Glomerular endothelial cell (primary cell): ENCODE measurements at regions not wholly inside any gene's neighbourhood (a gene's known extent, or its start where the extent isn't known, plus 50 kb on each side); places are given as distances from the start of the nearest gene placed in this dataset.
A peak's percentile ranks its signal among the peaks of the same experiment; 100 is the strongest.
"Not testable (repeated sequence)": the region's sequence is repeated elsewhere in the genome, so short reads cannot be mapped to it uniquely, and the experiment has no call there.

Source experiments
- DNase-seq: peaks from one replicate; pipeline ENCODE4 v3.0.0-alpha.2; 2011; ENCODE audit warnings: low read depth, low spot score; ENCODE audit errors: extremely low read depth

DNA sequence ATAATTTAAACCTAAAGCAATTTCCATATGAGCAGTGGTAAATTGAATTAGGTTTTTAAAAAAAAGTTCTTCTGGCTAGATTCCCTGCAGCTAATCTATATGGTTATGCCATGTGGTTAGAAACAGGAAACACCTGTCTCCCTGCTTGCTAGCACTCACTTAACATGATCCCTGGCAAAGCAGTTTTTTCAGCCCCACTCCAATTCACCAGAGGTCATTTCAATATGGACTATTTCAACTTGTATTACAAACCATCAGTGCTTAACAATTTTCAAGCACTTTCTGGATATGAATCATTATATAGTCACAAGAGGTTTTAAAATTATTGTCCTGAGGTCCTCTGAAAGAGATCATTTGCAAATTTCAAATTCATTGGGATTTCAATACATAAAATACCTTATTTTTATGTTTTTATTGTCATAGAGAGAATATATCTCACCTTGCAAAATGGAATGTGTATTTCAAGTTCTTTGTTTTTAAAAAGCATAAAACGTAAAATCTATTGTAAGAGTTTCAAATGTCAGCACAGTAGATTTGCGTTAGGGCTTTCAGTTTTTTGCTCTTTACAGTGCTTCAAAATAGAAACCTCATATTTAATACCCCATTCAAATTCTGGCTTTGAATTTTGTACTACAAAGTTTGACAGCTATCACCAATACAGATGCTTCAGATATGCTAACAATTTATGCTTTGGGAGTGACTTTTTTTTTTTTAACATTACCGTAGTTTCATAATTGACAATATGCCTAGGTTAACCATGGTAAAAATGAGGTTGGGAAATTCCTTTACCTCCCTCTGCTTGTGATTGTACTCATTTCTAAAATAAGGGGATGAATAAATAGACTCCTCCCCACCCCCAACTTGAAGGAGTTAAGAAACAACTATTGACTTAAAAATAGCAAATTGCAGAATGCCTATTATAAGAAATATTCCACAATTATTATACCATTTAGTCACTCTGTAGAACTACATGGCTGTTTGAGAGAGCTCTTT, 117.5 kb upstream of the HGF start:
- DNase-seq: peak; percentile 29

DNA sequence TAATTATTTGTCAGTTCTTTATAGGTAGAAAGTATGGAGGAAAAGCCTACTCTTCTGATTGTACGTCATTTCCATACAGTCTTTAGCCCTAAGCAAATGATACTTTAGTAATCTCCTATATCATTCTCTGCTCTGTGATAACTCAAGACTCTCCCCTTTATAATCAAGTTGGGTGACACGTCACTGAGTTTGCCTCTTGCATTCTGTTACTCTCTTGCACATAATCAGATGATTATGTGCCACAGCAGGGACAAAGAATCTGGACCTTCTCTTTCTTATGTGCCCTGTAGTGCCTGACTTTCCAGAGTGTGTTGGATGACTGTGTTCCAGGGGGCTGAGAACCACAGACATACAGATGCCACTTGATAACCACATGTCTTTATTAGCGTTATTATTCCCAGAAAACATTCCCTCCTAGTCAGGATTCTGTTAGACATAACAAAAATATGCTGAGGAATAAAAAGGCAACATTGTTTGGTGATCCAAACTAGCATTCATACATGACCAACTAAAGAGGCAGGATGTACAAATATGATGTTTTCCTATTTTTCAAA, 116.4 kb upstream of the HGF start:
- DNase-seq: no peak

DNA sequence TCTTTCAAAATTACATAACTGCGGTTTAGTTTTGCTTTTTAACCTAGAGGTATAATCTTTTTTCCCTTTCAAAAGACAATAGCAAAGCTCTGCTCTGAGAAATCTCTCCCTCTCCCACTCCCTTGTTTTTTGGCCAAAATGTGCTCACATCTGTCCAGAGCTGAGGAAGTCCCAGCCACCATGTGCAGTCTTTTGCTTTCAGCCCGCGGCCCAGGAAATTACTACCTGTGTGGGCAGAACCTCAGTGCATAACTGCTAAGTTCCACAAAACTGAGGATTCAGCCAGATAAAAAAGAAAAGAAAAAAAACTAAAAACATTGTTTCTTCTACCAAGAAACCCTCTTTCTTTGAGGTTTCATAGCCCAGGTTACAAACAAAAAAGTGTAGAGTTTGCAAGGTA, 115.0 kb upstream of the HGF start:
- no peak for DNase-seq

DNA sequence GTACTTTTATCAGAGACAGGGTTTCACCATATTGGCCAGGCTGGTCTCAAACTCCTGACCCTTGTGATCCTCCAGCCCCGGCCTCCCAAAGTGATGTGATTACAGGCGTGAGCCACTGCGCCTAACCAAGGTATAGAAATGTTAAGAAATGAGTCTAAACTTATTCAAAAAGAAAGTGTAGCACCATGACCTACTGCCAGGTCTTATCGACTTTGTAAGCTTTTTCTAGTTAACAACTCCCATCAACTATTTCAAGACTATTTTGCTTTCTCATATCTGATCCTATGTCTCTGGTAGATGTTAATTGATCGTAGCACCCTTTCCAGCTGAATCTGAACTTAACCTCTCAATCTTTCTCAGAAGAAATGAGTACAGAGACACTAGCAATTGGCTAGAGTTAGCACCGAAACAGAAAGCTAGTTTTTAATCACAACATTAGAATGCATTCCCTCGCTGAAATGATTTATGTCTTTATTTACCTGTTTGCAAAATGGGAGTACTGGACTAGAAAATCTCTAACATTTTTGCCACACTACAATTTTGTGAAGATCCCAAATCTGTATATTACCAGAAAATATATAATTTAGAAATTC, 114.0 kb upstream of the HGF start:
- no peak for DNase-seq

DNA sequence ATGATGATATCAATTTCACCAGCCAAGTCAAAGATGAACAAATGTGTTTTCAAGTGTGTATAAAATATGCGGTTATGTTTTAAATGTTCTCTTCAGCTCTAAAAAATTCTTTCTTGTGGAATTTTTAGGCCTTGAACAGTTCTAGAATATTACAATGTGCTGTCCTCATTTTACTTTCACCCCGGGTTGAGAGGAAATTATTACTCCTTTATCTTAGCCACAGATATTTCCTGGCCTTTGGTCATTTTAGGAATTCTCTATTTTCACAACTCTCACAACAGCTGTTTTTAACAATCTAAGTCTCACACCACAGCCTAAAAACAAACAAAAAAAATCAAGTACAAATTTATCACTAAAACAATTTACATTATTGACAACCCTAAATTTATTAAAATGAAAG, 112.2 kb upstream of the HGF start:
- DNase-seq: no peak

DNA sequence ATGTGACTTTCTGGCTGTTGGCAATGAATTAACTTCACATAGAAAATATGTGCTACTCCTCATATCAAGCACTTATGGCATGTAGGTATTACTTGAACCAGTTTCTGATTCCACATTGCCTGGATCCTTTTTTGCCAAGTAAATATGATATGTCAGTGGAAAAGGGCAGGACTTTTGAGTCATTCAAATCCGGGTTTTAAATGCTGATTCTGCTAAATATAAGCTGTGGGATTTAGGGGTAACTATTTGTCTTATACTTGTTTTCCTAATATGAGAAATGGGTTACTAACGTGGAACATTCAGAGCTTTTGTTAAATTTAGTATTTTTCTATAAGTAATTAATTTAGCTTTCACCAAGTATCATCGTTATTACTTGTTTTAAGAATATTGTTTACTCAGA, 108.0 kb upstream of the HGF start:
- DNase-seq: no peak

DNA sequence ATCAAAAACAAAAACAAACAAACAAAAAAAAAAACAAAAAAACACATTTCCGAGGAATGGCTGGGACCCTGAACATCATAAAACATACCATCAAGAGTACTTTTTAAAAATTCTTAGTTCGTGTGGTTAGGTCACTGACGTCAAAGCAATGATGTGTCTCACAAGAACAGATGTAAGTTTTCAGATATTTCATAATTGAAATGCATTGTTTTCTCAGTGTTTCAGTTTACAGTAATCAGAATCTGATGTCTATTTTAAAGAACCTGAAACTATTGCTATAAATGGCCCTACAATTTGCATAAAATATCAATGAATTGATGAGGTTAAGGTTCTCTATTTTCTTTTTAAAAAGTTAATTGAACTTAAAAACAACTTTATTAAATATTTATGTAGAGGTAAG, 103.7 kb upstream of the HGF start:
- no peak for DNase-seq

DNA sequence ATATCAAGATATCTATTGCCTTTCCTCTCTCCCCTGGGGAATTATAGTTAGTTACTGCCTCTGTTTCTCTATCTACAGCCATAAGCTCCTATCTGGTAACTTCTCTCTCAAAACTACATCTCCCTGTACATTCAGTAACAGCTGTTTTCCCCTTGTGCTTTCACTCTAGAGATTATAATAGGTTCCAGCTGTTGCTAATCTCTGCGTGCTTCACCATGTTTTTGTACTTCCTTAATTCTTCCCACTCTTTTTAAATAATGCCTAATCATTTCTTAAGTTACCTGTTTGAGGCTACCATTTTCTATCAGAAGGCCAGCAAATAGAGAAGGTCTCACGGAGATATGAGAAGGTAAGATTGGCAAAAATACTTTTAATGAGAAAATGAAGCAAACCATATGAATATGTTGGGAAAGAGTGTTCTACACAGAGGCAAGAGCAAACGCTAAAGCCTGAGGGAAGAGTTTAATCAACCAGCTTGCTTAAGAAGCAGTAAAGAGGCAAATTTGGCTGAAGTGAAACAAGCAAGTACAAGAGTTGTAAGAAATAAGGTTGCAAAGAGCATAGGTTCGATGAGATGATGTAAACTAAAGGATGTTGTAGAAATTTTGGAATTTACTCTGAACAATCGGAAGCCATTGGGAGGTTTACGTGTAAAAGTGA, 101.9 kb upstream of the HGF start:
- DNase-seq: no peak

DNA sequence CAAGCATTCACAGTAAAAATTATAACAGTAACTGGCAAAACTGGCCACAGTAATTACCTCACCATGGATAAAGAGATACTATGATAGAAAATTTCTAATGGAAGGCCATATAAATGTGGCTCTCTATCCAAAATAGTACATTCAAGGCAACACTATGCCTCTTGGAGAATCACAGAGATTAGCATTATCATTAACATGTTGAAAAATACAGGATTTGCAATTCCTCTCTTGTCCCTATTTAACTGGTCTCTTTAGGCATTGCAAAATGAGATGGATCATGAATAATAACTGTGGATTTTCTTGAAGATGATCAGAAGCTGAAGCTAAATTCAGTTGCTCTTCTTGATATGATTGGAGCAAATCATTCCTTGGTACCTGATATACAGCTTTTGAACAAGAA, 100.8 kb upstream of the HGF start:
- no peak for DNase-seq

DNA sequence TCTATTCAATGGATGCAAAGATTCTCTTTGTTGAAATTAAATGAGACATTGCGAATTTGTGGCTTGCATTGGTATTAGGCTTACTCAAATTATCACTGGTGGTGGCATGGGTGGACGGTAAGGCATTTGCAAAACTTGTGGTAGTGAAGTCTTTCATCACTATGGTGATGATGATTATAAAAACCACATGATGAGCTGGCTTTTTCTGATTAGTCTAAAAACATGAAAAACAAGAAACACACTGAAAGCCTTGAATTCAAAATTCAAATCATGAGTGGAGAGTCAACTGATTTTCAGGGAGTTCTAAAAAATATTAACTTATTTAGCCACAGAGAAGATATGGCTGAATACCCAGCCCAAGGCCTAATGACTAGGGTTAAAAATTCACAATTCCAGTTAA, 99.8 kb upstream of the HGF start:
- DNase-seq: no peak

DNA sequence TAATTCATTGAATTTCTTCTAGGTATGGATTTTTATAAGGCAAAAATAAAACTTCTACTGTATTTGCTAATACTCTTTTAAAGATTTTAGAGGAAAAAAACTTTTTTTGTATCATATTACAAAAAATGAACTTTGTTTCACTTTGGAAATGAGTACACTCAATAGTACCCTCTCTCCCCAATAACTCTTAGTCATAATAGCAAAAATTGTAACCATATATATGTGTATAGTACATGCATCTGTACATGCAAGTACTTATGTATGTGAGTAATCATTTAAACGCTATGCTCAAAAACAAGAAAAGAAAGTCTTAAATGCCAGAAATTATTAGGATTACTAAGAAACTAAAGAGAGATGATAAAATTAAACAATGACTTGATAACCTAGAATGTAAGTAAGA, 95.9 kb upstream of the HGF start:
- DNase-seq: no peak

DNA sequence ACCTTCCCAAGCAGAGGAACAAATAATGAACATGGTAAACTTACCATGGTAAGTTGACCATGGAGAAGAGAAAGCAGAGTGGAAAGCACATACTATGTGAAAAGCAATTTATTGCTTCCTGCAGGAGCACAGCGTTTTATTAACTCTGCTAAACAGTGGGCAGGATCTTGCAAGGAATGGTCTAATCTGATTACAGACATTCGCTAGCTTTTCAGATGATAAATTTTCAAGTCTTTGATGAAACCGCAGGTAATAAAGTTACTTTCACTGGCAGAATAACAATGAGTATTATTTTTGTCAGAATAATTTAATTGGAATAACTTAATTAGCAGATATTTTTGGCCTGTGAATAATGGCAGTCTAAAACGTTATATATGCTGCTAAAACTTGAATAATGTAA, 89.6 kb upstream of the HGF start:
- no peak for DNase-seq

DNA sequence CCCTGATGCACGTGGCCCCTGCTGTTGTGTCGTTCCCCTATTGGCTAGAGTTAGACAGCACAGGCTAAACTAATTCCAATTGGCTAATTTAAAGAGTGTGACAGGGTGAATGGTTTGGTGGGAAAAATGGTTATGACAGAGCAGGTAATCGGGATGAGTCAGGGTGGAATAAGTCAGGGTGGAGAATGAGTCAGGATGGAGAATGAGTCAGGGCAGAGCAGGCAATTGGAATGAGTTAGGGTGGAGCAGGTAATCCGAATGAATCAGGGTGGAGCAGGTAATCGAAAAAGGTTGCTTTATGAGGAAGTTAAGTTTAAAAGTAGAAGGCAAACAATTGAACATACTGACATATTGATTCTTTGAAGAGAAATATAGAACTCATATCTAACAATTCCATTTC, 89.0 kb upstream of the HGF start:
- DNase-seq: not testable (repeated sequence)

DNA sequence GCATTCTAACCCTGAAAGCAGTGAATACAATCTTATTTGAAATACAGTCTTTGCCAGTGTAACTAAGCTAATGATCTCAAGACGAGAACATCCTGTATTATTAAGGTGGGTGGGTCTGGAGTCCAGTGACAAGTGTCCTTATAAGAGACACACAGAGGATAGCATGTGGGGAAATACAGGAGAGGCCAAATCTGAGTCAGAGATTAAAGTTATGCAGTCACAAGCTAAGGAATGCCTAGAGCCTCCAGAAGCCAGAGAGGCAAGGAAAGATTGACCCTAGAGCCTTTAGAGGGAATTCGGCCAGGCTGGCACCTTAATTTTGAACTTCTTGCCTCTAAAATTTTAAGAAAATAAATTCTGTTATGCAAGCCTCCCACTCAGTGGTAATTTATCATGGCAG, 87.5 kb upstream of the HGF start:
- DNase-seq: no peak

DNA sequence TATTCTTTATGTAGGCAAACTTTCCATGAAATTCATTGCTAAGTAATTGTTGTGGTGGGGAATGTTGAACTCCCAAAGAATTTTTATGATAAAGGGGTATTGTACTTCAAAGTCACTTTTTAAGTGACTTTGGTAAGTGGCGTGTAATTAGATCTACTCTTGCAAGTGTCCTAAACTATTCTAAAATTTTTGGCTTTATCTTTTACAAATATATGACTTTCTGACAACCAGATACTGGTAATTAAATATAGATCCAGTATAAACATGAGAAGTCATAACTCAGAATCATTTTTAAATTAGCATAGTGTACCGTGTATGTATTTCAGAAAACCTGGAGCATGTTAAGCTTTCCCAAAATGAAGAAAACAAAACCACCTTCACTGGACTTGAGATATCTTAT, 84.7 kb upstream of the HGF start:
- DNase-seq: no peak

DNA sequence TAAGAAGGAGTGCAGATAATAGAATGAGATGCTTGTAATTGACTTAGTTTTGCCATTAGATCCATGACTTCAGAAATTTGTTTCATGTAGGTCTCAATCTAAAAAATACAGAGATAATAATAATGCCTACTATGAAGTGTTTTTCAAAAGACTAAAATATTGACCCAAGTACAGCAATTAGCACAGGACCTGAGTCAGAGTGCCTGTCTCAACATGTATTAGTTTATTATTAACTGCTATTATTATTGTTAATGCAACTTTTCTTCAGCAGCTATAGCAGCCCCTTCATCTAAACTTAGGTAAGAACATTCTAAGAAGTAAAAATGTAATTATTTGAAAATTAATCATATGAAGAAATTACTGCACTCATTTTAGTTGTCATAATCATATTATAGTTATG, 82.9 kb upstream of the HGF start:
- no peak for DNase-seq

DNA sequence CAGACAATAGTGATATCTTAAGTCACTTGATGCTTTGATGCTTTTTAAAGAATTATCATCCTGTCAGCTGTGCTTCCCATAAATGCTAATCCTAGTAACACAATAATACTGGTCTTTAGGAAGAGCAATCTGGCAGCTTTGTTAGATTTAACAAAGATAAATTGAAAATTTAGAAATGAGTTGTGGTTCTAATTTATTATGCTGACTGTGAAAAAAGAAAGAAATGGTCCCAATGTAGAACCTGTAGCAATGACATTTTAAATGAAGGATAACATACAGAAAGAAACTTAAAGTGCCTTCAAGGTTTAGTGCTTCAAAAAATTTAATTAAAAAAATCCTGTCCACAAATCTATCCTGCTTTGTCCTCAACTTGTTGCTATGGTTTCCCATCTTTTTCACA, 81.6 kb upstream of the HGF start:
- no peak for DNase-seq

DNA sequence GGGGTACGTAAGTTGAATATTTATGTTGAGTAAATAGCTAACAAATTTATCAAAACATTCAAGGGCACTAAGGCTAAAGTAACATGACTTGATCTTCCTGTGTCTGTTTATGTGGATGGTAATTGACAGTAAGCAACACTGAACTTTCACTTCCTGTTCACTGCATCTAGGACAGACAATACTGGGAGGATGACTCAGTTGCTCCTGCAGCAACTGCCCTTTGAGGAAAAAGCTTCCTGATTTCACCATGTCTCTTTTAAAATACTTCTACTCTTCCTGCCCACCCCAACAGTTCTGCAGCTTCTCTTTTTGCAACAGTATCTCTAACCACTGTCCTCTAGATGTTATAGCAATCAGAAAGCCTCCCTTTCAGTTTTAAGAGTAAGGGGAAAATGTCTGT, 76.6 kb upstream of the HGF start:
- DNase-seq: peak; percentile 3

DNA sequence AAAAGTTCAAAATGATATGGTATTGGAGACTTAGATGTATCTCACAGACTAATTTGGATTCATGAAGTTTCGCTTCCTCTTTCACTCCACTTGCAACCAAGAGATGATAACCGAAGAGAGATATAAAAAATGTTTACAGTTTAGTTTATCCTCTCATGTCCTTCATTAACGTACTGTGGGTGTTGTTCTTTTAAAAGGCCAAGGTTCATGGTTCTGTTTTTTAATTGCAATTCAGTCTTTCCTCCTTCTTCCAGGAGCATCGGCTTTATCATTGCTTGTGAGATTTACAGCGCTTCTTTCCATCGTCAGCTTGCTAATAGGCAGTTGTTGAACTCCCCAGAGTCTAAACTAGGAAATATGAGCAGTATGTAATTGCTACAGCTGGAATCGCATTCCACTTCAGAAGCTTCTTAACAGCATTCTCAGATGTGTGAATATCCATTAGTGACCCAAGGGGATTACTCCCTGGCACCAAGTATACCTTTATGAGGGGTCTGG, 75.9 kb upstream of the HGF start:
- no peak for DNase-seq

DNA sequence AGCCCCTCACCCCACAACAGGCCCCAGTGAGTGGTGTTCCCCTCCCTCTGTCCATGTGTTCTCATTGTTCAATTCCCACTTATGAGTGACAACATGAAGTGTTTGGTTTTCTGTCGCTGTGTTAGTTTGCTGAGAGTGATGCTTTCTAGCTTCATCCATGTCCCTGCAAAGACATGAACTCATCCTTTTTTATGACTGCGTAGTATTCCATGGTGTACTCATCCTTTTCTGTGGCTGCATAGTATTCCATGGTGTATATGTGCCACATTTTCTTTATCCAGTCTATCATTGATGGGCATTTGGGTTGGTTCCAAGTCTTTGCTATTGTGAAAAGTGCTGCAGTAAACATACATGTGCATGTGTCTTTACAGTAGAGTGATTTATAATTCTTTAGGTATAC, 73.8 kb upstream of the HGF start:
- not testable (repeated sequence) for DNase-seq

DNA sequence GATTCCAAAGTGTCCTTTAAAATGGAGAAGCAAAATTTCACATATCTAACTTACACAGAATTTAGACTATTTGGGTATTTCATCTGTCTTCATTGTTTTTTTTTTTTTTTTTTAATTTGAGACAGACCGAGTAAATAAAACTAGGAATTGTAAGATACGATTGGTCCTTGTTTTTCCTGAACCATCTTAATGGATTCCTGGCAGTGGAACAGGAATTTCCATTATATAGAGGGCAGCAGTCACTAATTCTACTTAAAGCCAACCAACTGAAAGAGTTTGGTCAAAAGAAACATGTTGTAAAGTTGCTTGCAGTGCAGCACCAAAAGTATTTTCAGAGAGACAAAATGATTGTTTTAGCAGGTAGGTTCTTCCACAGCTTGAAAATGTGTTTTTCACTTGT, 72.5 kb upstream of the HGF start:
- DNase-seq: no peak
